GM10248 (cell line): ENCODE measurements at regions not wholly inside any gene's neighbourhood (a gene's known extent, or its start where the extent isn't known, plus 50 kb on each side); places are given as distances from the start of the nearest gene placed in this dataset.

Experiments used
- CTCF ChIA-PET: fragments of 300-600 bp; sonication (Branson Sonifier 250); formaldehyde crosslinking; extraction: SDS; loops from one replicate; lab custom pipeline; 2021; ENCODE audit warnings: antibody characterized with exemption; lab: Yijun Ruan, JAX
- POLR2A ChIA-PET: fragments of 350-650 bp; sonication (Branson Sonifier 250); formaldehyde crosslinking; extraction: SDS; loops from one replicate; lab custom pipeline; 2020; ENCODE audit warnings: antibody characterized with exemption; lab: Yijun Ruan, JAX
- DNase-seq: peaks from one replicate; pipeline ENCODE4 v3.0.0; 2012; ENCODE audit errors: extremely low spot score
- CTCF ChIP-seq: IDR thresholded peaks from 2 replicates; pipeline ENCODE4 v1.5.1; 2012; ENCODE audit warnings: mild to moderate bottlenecking, low read depth; ENCODE audit errors: extremely low read depth, missing control alignments, control extremely low read depth

GRCh38 chr5:128838623-128839022, 126.7 kb upstream of the SLC27A6 start:
- ChIA-PET POLR2A (no interaction called here), CTCF (no interaction called here)
- no peak for DNase-seq
- no peak for TF ChIP-seq CTCF

- ChIA-PET CTCF (interaction anchor here (0.9 kb wide), 1 partner anchor 13 kb away, joined by 4 read pairs; no protein-coding TSS in a partner anchor), POLR2A (no interaction called here)
- TF ChIP-seq CTCF, result no peak
- DNase-seq, result no peak
Observed at GRCh38 chr5:128842241-128842640, 123.0 kb upstream of the SLC27A6 start.

GRCh38 chr5:128844354-128844923, 120.8 kb upstream of the SLC27A6 start:
- CTCF ChIA-PET, result interaction anchor here (2.7 kb wide), 1 partner anchor 11 kb away, joined by 12 read pairs; no protein-coding TSS in a partner anchor
- TF ChIP-seq CTCF, result no peak
- DNase-seq, result no peak
- POLR2A ChIA-PET, result no interaction called here

GRCh38 chr5:128850049-128850448, 115.2 kb upstream of the SLC27A6 start:
- ChIA-PET POLR2A (no interaction called here), CTCF (no interaction called here)
- DNase-seq, result no peak
- no peak for TF ChIP-seq CTCF

GRCh38 chr5:128854931-128855330, 110.4 kb upstream of the SLC27A6 start:
- TF ChIP-seq CTCF, result no peak
- DNase-seq, result no peak
- POLR2A ChIA-PET, result no interaction called here
- CTCF ChIA-PET, result interaction anchor here (1.0 to 2.7 kb wide), 5 partner anchors 9 to 308 kb away, joined by 3 to 12 read pairs (median 5); no protein-coding TSS in a partner anchor

GRCh38 chr5:128857076-128857677, 108.1 kb upstream of the SLC27A6 start:
- CTCF ChIA-PET, result interaction anchor here (2.7 kb wide), 1 partner anchor 11 kb away, joined by 12 read pairs; no protein-coding TSS in a partner anchor
- no peak for DNase-seq
- TF ChIP-seq CTCF, result no peak
- POLR2A ChIA-PET, result no interaction called here
